K562 (cell line): ENCODE measurements at regions not wholly inside any gene's neighbourhood (a gene's known extent, or its start where the extent isn't known, plus 50 kb on each side); places are given as distances from the start of the nearest gene placed in this dataset.

ENCODE experiments used
- ATAC-seq: fragments of 200-7000 bp; cut with Tn5 transposase; 3 replicates; pipeline ENCODE4 v1.9.1; 2020; ENCODE audit warnings: moderate library complexity
- BruUV-seq: library from RNA; stranded (reverse); fragments of 400-500 nt; replicated peaks from 2 replicates; lab custom pipeline; 2021; lab: Mats Ljungman, UMichigan
- CTCF ChIA-PET: fragments of 300-600 bp; formaldehyde crosslinking; extraction: SDS; loops from one replicate; lab custom pipeline; 2021; ENCODE audit warnings: low intra/inter-chr PET ratio; lab: Yijun Ruan, JAX
- POLR2A ChIA-PET: fragments of 300-600, 350-650 bp; sonication (Branson Sonifier 250); formaldehyde crosslinking; extraction: SDS; loops from one replicate; lab custom pipeline; 2021; ENCODE audit warnings: antibody characterized with exemption, inconsistent platforms; lab: Yijun Ruan, JAX
- DNase-seq, 4 experiments: peaks; one replicate each; pipeline versions ENCODE4 v3.0.0 to v3.0.0-alpha.2; 2011 to 2018; ENCODE audit warnings: low spot score in 3 of 4, mixed read lengths in 3 of 4; ENCODE audit errors: extremely low read depth in 1 of 4
- FAIRE-seq: peaks from 2 replicates; lab custom pipeline; 2011; peaks lifted over from hg19 to GRCh38; lab: Jason Lieb, UNC
- H2AFZ ChIP-seq: 2 replicates; pipeline ENCODE4 v1.6.0; 2011; ENCODE audit warnings: low read depth, low read length, control low read depth, inconsistent platforms
- H3K27ac ChIP-seq: fragments of 200-600 bp; 3 replicates; pipeline ENCODE4 v1.8.0; 2011; ENCODE audit warnings: low read depth, mild to moderate bottlenecking, control low read depth, inconsistent platforms, low read length, moderate library complexity, mixed read lengths; ENCODE audit errors: extremely low read depth
- H3K27me3 ChIP-seq, 2 experiments: fragments of 300-600 bp in 1 of 2; 2 replicates in 1 of 2; 3 replicates in 1 of 2; pipeline versions ENCODE4 v1.6.0 to v1.8.0; 2011; ENCODE audit warnings: inconsistent platforms in 2 of 2, low read length in 2 of 2, mild to moderate bottlenecking in 1 of 2, mixed read lengths in 1 of 2, moderate library complexity in 1 of 2; ENCODE audit not compliant: control insufficient read depth in 2 of 2, insufficient read depth in 2 of 2
- H3K36me3 ChIP-seq: fragments of 300-600 bp; 3 replicates; pipeline ENCODE4 v1.8.0; 2011; ENCODE audit warnings: mild to moderate bottlenecking, low read length, inconsistent platforms; ENCODE audit not compliant: control insufficient read depth, insufficient read depth
- H3K4me1 ChIP-seq, 2 experiments: fragments of 200-600 bp in 1 of 2; replicated peaks in 1 of 2; 2 replicates in 1 of 2; 3 replicates in 1 of 2; pipeline versions ENCODE4 v1.5.1 to v1.8.0; 2011; ENCODE audit warnings: inconsistent platforms in 2 of 2, low read length in 2 of 2, mild to moderate bottlenecking in 1 of 2, mixed read lengths in 1 of 2, moderate library complexity in 1 of 2; ENCODE audit not compliant: control insufficient read depth in 2 of 2, insufficient read depth in 2 of 2
- H3K4me2 ChIP-seq: 2 replicates; pipeline ENCODE4 v1.6.1; 2011; ENCODE audit warnings: low read length, control low read depth, inconsistent platforms, mixed read lengths; ENCODE audit not compliant: insufficient read depth
- H3K4me3 ChIP-seq: fragments of 200-600 bp; sonication (generic), shearing (Covaris generic); 2 replicates; pipeline ENCODE4 v1.5.1; 2016; ENCODE audit warnings: control low read depth, inconsistent platforms
- H3K79me2 ChIP-seq: fragments of 200-600 bp; 3 replicates; pipeline ENCODE4 v1.8.0; 2011; ENCODE audit warnings: low read length, inconsistent platforms; ENCODE audit not compliant: control insufficient read depth, insufficient read depth
- H3K9ac ChIP-seq, 2 experiments: 2 replicates each; pipeline versions ENCODE4 v1.6.0 to v1.6.1; 2011; ENCODE audit warnings: low read depth in 2 of 2, low read length in 2 of 2, control low read depth in 1 of 2, inconsistent platforms in 1 of 2, mild to moderate bottlenecking in 1 of 2, mixed read lengths in 1 of 2; ENCODE audit not compliant: insufficient read depth in 1 of 2
- H3K9me1 ChIP-seq: one replicate; pipeline ENCODE4 v1.6.0; 2011; ENCODE audit warnings: inconsistent platforms, mild to moderate bottlenecking, low read length, moderate library complexity; ENCODE audit not compliant: control insufficient read depth, insufficient read depth
- H3K9me3 ChIP-seq: replicated peaks from 2 replicates; pipeline ENCODE4 v1.5.1; 2011; ENCODE audit warnings: low read depth, low read length, inconsistent platforms; ENCODE audit not compliant: control insufficient read depth, insufficient read depth
- H4K20me1 ChIP-seq: replicated peaks from 2 replicates; pipeline ENCODE4 v1.6.1; 2011; ENCODE audit warnings: low read length, inconsistent platforms, mixed read lengths; ENCODE audit not compliant: control insufficient read depth, insufficient read depth
- ARID2 ChIP-seq: fragments of 450-650 bp; IDR thresholded peaks from 2 replicates; pipeline ENCODE4 v1.6.1; 2017; ENCODE audit warnings: antibody characterized with exemption, mild to moderate bottlenecking
- FOSL1 ChIP-seq: fragments of 200-800 bp; sonication (Bioruptor generic); conservative IDR thresholded peaks from 2 replicates; pipeline ENCODE4 v1.6.1; 2016; ENCODE audit warnings: missing genetic modification characterization, missing compliant biosample characterization
- HDAC1 ChIP-seq, 2 experiments: fragments of 450-650 bp; IDR thresholded peaks; 2 replicates each; pipeline ENCODE4 v1.6.1; 2016 to 2017; ENCODE audit warnings: inconsistent platforms in 1 of 2, mild to moderate bottlenecking in 1 of 2, moderate library complexity in 1 of 2
- NBN ChIP-seq: fragments of 450-650 bp; IDR thresholded peaks from 2 replicates; pipeline ENCODE4 v1.6.1; 2016; ENCODE audit warnings: low read depth, mild to moderate bottlenecking
- POLR2B ChIP-seq: fragments of 450-650 bp; IDR thresholded peaks from 2 replicates; pipeline ENCODE4 v1.6.1; 2018; ENCODE audit warnings: low read depth; ENCODE audit not compliant: partially characterized antibody
- RBM25 ChIP-seq: fragments of 200-400 bp; formaldehyde crosslinking; IDR thresholded peaks from 2 replicates; pipeline ENCODE4 v1.6.1; 2018; ENCODE audit warnings: low read length, low read depth, moderate library complexity; ENCODE audit not compliant: severe bottlenecking
- ZNF146 ChIP-seq: IDR thresholded peaks from one replicate; pipeline ENCODE4 v1.6.1; 2018; ENCODE audit warnings: missing compliant biosample characterization; ENCODE audit not compliant: unreplicated experiment
- WGBS: fragments of 100-300 bp; shearing (Covaris generic); methylation state at CpG from one replicate; pipeline ENCODE4 v1.1.6; 2016; ENCODE audit warnings: low coverage, mixed read lengths; ENCODE audit not compliant: insufficient coverage; ENCODE audit errors: missing lambda C conversion rate; 5-methylcytosine and 5-hydroxymethylcytosine counted together
- in situ Hi-C: fragments of 300-500 bp; cut with MboI; formaldehyde crosslinking; loops from 4 replicates; pipeline ENCODE4 v1.15.0; 2018; ENCODE audit warnings: inconsistent platforms, mixed read lengths
- intact Hi-C: fragments of 100-400 bp; cut with micrococcal nuclease; formaldehyde crosslinking; loops from 2 replicates; pipeline ENCODE4 v1.14.2; 2022
- TF ChIP-seq, protein P1 (sequence below): sonication (generic); formaldehyde crosslinking; IDR thresholded peaks from 2 replicates; pipeline ENCODE4 v1.8.1; 2022; ENCODE audit warnings: missing genetic modification reagents
- TF ChIP-seq, protein P2 (sequence below): fragments of 250-450 bp; sonication (Bioruptor Pico); IDR thresholded peaks from 2 replicates; pipeline ENCODE4 v1.5.0; 2021
- TF ChIP-seq, protein P3 (sequence below): fragments of 250-450 bp; sonication (Bioruptor Pico); IDR thresholded peaks from 2 replicates; pipeline ENCODE4 v1.8.0; 2021; ENCODE audit warnings: moderate library complexity, mild to moderate bottlenecking, inconsistent platforms

DNA sequence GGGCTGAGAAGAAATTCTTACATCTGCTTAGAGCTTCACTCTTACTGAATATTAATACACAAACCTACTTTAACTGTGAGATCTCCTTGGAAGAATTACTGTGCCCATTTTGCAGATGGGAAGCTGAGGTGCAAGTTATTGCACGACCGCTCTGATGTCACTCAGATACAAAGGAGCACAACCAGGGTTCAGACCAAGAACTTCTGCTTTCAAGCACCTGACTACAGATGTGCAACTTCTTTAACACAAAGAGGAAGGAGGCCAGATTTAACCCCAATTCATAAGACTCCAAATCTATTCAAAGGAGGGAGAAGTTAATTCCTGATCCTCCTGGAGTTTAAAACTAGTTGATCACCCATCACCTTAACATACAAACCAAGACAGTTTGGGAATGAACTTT lies 232.6 kb downstream of the VRK1 start (continued):
- TF ChIP-seq, protein P1, sequence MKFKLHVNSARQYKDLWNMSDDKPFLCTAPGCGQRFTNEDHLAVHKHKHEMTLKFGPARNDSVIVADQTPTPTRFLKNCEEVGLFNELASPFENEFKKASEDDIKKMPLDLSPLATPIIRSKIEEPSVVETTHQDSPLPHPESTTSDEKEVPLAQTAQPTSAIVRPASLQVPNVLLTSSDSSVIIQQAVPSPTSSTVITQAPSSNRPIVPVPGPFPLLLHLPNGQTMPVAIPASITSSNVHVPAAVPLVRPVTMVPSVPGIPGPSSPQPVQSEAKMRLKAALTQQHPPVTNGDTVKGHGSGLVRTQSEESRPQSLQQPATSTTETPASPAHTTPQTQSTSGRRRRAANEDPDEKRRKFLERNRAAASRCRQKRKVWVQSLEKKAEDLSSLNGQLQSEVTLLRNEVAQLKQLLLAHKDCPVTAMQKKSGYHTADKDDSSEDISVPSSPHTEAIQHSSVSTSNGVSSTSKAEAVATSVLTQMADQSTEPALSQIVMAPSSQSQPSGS (CRISPR knock-in tag), result no peak
- TF ChIP-seq, protein P2, sequence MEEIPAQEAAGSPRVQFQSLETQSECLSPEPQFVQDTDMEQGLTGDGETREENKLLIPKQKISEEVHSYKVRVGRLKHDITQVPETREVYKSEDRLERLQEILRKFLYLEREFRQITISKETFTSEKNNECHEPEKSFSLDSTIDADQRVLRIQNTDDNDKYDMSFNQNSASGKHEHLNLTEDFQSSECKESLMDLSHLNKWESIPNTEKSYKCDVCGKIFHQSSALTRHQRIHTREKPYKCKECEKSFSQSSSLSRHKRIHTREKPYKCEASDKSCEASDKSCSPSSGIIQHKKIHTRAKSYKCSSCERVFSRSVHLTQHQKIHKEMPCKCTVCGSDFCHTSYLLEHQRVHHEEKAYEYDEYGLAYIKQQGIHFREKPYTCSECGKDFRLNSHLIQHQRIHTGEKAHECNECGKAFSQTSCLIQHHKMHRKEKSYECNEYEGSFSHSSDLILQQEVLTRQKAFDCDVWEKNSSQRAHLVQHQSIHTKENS (CRISPR knock-in tag), result no peak
- TF ChIP-seq ARID2, result no peak

DNA sequence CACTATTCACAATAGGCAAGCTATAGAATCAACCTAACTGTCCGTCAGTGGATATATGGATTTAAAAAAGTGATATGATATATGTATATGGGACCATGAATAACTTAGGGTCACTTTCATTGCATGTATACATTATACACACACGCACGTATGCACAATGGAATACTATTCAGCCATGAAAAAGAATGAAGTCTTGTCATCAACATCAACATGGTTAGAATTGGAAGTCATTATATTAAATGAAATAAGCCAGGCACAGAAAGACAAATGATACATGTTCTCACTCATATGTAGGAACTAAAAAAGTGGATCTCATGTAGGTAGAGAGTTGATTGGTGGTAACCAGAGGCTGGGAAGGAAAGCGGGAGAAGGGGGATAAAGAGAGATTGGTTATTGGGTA lies 234.3 kb downstream of the VRK1 start:
- intact Hi-C loops (no loop called here), in situ Hi-C loops (no loop called here)
- Histone ChIP-seq H3K9me3 (no peaks in the 10 kb centered on the region), H3K27me3 (peaks cover 8 to 32% of the 10 kb centered on the region in 2 experiments), H3K9ac (no peak overlapping the region), H2AFZ (no peak overlapping the region), H4K20me1 (no peaks in the 10 kb centered on the region; the same call in 1 of the 2 replicates), H3K4me2 (no peak overlapping the region), H3K4me1 (peaks cover 0 to 10% of the 10 kb centered on the region in 2 experiments; a peak in 1 of 5 replicates), H3K27ac (no peak overlapping the region), H3K9me1 (no peaks in the 10 kb centered on the region), H3K36me3 (no peaks in the 10 kb centered on the region), H3K4me3 (no peak overlapping the region), H3K79me2 (no peaks in the 10 kb centered on the region)
- 9% methylated on average over 4 of the region's 4 CpGs for WGBS
- no TSS peak for BruUV-seq
- DNase-seq, result no peak
- no peak for FAIRE-seq
- ChIA-PET POLR2A (interaction anchor here (0.6 kb wide), 1 partner anchor 492 kb away, joined by 3 read pairs; no protein-coding TSS in a partner anchor), CTCF (no interaction called here)
- TF ChIP-seq POLR2B (no peak), FOSL1 (tag) (no peak), RBM25 (peak; percentile 28), HDAC1 (IDR thresholded peaks at IDR 0.05) (no peak), ZNF146 (CRISPR knock-in tag) (peak; percentile 88), NBN (no peak)
- TF ChIP-seq, protein P3, sequence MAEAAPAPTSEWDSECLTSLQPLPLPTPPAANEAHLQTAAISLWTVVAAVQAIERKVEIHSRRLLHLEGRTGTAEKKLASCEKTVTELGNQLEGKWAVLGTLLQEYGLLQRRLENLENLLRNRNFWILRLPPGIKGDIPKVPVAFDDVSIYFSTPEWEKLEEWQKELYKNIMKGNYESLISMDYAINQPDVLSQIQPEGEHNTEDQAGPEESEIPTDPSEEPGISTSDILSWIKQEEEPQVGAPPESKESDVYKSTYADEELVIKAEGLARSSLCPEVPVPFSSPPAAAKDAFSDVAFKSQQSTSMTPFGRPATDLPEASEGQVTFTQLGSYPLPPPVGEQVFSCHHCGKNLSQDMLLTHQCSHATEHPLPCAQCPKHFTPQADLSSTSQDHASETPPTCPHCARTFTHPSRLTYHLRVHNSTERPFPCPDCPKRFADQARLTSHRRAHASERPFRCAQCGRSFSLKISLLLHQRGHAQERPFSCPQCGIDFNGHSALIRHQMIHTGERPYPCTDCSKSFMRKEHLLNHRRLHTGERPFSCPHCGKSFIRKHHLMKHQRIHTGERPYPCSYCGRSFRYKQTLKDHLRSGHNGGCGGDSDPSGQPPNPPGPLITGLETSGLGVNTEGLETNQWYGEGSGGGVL (CRISPR knock-in tag), result no peak
- ATAC-seq, result no peak
